Breast epithelium (tissue), 4 donors: ENCODE measurements at regions not wholly inside any gene's neighbourhood (a gene's known extent, or its start where the extent isn't known, plus 50 kb on each side); places are given as distances from the start of the nearest gene placed in this dataset.

Experiments used
- DNase-seq, 2 donors: peaks; one replicate each; pipeline ENCODE4 v3.0.0-alpha.2; 2019; ENCODE audit warnings: low spot score in 2 of 2
- H3K27ac ChIP-seq, 2 donors: fragments of 200-600 bp; sonication (generic) in 1 of 2; one replicate each; pipeline ENCODE4 v1.5.1; 2016 to 2019; ENCODE audit warnings: mild to moderate bottlenecking in 1 of 2
- H3K27me3 ChIP-seq, 2 donors: fragments of 200-600 bp; sonication (generic) in 1 of 2; one replicate each; pipeline versions ENCODE4 v1.5.1 to v1.6.0; 2017 to 2019; ENCODE audit warnings: control low read depth in 1 of 2, mild to moderate bottlenecking in 1 of 2
- H3K36me3 ChIP-seq: fragments of 200-600 bp; one replicate; pipeline ENCODE4 v1.5.1; 2019
- H3K4me1 ChIP-seq, 2 donors: fragments of 200-600 bp; sonication (generic); one replicate each; pipeline ENCODE4 v1.5.1; 2016 to 2019; ENCODE audit warnings: control low read depth in 1 of 2
- H3K4me3 ChIP-seq, 3 donors: fragments of 200-600 bp; sonication (generic); 1 replicate in 2 of 3; 2 replicates in 1 of 3; pipeline ENCODE4 v1.5.1; 2016 to 2019; ENCODE audit warnings: mild to moderate bottlenecking in 3 of 3, moderate library complexity in 2 of 3
- H3K9me3 ChIP-seq, 2 donors: fragments of 200-600 bp; sonication (generic) in 1 of 2; one replicate each; pipeline ENCODE4 v1.5.1; 2016 to 2019; ENCODE audit warnings: control low read depth in 1 of 2
- CTCF ChIP-seq, 3 donors: fragments of 450-650 bp; IDR thresholded peaks; one replicate each; pipeline ENCODE4 v1.5.1; 2016 to 2017; ENCODE audit warnings: antibody characterized with exemption in 3 of 3, mild to moderate bottlenecking in 3 of 3, moderate library complexity in 3 of 3
- POLR2A ChIP-seq: fragments of 450-650 bp; IDR thresholded peaks from one replicate; pipeline ENCODE4 v1.6.1; 2016; ENCODE audit warnings: antibody characterized with exemption, mild to moderate bottlenecking, moderate library complexity
- POLR2AphosphoS5 ChIP-seq, 3 donors: sonication (generic); formaldehyde crosslinking; IDR thresholded peaks; one replicate each; pipeline ENCODE4 v1.6.1; 2017; ENCODE audit warnings: antibody characterized with exemption in 3 of 3
- intact Hi-C: fragments of 100-400 bp; cut with DNase I; formaldehyde crosslinking; loops from one replicate; pipeline ENCODE4 v1.15.1; 2023; ENCODE audit warnings: low total_unique reads

DNA sequence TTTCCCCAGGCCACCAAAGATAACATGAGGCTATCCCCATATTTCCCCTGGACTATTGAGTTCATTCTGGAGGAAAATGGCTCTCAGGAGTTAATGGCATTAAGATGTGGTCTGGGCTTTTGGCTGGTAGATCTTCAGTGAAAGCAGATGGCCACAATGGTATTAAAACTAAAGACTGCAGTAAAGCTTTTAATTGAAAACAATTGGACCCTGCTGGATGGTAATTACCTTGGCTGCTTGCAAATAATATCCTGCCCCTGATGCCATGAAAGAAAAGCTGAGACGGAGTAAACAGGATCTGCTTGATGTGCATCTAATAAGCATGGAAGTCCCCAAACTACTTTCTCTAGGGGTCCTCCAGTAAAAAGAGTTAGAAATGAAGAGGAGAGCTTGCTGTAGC is 255.8 kb downstream of the QKI start:
- no peaks in the 10 kb centered on the region for H3K27me3 ChIP-seq
- H3K27ac ChIP-seq: no peak overlapping the region
- no peak for DNase-seq
- H3K9me3 ChIP-seq: peaks cover 0 to 3% of the 10 kb centered on the region in 2 donors
- TF ChIP-seq POLR2A (no peak), POLR2AphosphoS5 (IDR thresholded peaks at IDR 0.05) (no peak), CTCF (IDR thresholded peaks at IDR 0.05) (no peak)
- no peaks in the 10 kb centered on the region for H3K36me3 ChIP-seq
- no peak overlapping the region for H3K4me3 ChIP-seq
- H3K4me1 ChIP-seq: no peaks in the 10 kb centered on the region
- intact Hi-C loops: no loop called here

GRCh38 chr6:163668061-163668426 is 253.5 kb downstream of the QKI start:
- DNase-seq: no peak
- intact Hi-C loops: no loop called here
- no peak for TF ChIP-seq CTCF (IDR thresholded peaks at IDR 0.05)
- no peak for TF ChIP-seq POLR2A
- no peak for TF ChIP-seq POLR2AphosphoS5 (IDR thresholded peaks at IDR 0.05)
- no peaks in the 10 kb centered on the region for H3K4me1 ChIP-seq
- peaks cover 0 to 3% of the 10 kb centered on the region in 2 donors for H3K9me3 ChIP-seq
- no peak overlapping the region for H3K27ac ChIP-seq
- H3K27me3 ChIP-seq: no peaks in the 10 kb centered on the region
- no peaks in the 10 kb centered on the region for H3K36me3 ChIP-seq
- no peak overlapping the region for H3K4me3 ChIP-seq

- TF ChIP-seq CTCF (IDR thresholded peaks at IDR 0.05) (no peak), POLR2A (no peak), POLR2AphosphoS5 (IDR thresholded peaks at IDR 0.05) (no peak)
- peaks cover 0 to 3% of the 10 kb centered on the region in 2 donors for H3K9me3 ChIP-seq
These were observed 253.0 kb downstream of the QKI start for GRCh38 chr6:163667372-163668060.

DNA sequence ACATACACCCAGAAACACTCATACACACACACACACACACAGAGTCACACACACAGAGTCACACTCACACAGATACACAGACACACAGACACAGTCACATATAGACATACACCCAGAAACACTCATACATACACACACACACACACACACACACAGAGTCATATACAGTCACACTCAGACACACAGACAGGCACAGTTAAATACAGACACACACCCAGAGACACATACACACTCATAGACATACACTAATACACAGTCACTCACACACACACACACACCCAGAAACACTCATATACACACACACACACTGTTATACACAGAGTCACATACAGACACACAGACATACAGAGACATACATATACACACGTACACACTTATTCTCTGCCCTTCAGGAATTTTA is 250.9 kb downstream of the QKI start:
- intact Hi-C loops: no loop called here
- Histone ChIP-seq H3K9me3 (no peaks in the 10 kb centered on the region), H3K27me3 (no peaks in the 10 kb centered on the region), H3K27ac (no peak overlapping the region), H3K4me3 (no peak overlapping the region), H3K4me1 (no peaks in the 10 kb centered on the region), H3K36me3 (no peaks in the 10 kb centered on the region)
- TF ChIP-seq POLR2A (no peak), CTCF (IDR thresholded peaks at IDR 0.05) (no peak), POLR2AphosphoS5 (IDR thresholded peaks at IDR 0.05) (no peak)
- DNase-seq: no peak

More at GRCh38 chr6:163667372-163668060, 253.0 kb downstream of the QKI start:
- Histone ChIP-seq H3K27ac (no peak overlapping the region), H3K4me3 (no peak overlapping the region), H3K36me3 (no peaks in the 10 kb centered on the region), H3K4me1 (no peaks in the 10 kb centered on the region), H3K27me3 (no peaks in the 10 kb centered on the region)
- peak in 1 of 2 donors; percentile 19 for DNase-seq
- intact Hi-C loops: no loop called here

GRCh38 chr6:163663575-163663974 is 249.1 kb downstream of the QKI start:
- no peak for DNase-seq
- TF ChIP-seq CTCF (IDR thresholded peaks at IDR 0.05) (no peak), POLR2A (no peak), POLR2AphosphoS5 (IDR thresholded peaks at IDR 0.05) (no peak)
- H3K4me3 ChIP-seq: no peak overlapping the region
- H3K36me3 ChIP-seq: no peaks in the 10 kb centered on the region
- no peaks in the 10 kb centered on the region for H3K9me3 ChIP-seq
- intact Hi-C loops: no loop called here
- H3K27ac ChIP-seq: no peak overlapping the region
- H3K4me1 ChIP-seq: no peaks in the 10 kb centered on the region
- no peaks in the 10 kb centered on the region for H3K27me3 ChIP-seq
